PFSK-1 (cell line): ENCODE measurements at regions not wholly inside any gene's neighbourhood (a gene's known extent, or its start where the extent isn't known, plus 50 kb on each side); places are given as distances from the start of the nearest gene placed in this dataset.

Experiments
- FOXP2 ChIP-seq: optimal IDR thresholded peaks from 2 replicates; pipeline ENCODE3; 2011; ENCODE audit warnings: borderline replicate concordance, control low read depth, inconsistent platforms; ENCODE audit not compliant: insufficient read depth; ENCODE audit errors: extremely low read length, extremely low read depth
- POLR2AphosphoS5 ChIP-seq: IDR thresholded peaks from 2 replicates; pipeline ENCODE4 v1.6.1; 2012; ENCODE audit warnings: low read depth, mild to moderate bottlenecking, control low read depth, low read length, moderate library complexity

- TF ChIP-seq POLR2AphosphoS5 = no peak
- TF ChIP-seq FOXP2 = no peak
These were observed 160.6 kb upstream of the SHH start for GRCh38 chr7:155972651-155973390.
